ENCODE measurements at regions not wholly inside any gene's neighbourhood (a gene's known extent, or its start where the extent isn't known, plus 50 kb on each side); places are given as distances from the start of the nearest gene placed in this dataset.

GRCh38 chr12:17511369-17511768 lies 578.6 kb downstream of the RERGL start:
- no peak overlapping the region for H3K4me3 Mint-ChIP-seq
- no peaks in the 10 kb centered on the region for H3K27me3 Mint-ChIP-seq (ENCODE audit: insufficient read depth)
- H3K9me3 Mint-ChIP-seq: peaks cover 19% of the 10 kb centered on the region
- no peak for DNase-seq (ENCODE audit: low spot score)
- no peak overlapping the region for H3K27ac Mint-ChIP-seq
- intact Hi-C loops (cut with micrococcal nuclease): no loop called here
- H3K36me3 Mint-ChIP-seq (ENCODE audit: low read depth): no peaks in the 10 kb centered on the region
- H3K4me1 Mint-ChIP-seq (ENCODE audit: low read depth): no peaks in the 10 kb centered on the region

DNA sequence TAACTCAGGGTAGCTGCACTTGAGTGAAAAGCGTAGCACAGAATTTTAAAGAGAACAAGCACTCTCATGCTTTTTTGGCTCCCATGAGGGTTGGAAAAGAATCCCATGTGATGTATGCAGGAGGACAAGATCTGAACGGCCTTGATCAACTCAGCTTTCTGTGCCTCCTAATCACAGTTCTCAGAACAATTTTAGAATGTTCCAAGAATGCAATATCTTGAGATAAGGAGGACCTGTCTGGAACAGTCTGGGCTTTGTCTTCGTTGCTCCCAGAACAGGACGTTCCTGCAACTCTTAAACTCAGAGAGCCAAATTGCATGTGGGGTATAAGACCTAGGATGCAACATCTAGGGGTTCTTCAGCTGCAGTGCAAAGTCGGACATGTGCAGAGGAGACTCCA lies 582.7 kb downstream of the RERGL start:
- no peaks in the 10 kb centered on the region for H3K4me1 Mint-ChIP-seq (ENCODE audit: low read depth)
- H3K9me3 Mint-ChIP-seq: peaks cover 8% of the 10 kb centered on the region
- no peaks in the 10 kb centered on the region for H3K36me3 Mint-ChIP-seq (ENCODE audit: low read depth)
- no peak overlapping the region for H3K27ac Mint-ChIP-seq
- intact Hi-C loops (cut with micrococcal nuclease): no loop called here
- no peak for DNase-seq (ENCODE audit: low spot score)
- no peak overlapping the region for H3K4me3 Mint-ChIP-seq
- H3K27me3 Mint-ChIP-seq (ENCODE audit: insufficient read depth): no peaks in the 10 kb centered on the region

DNA sequence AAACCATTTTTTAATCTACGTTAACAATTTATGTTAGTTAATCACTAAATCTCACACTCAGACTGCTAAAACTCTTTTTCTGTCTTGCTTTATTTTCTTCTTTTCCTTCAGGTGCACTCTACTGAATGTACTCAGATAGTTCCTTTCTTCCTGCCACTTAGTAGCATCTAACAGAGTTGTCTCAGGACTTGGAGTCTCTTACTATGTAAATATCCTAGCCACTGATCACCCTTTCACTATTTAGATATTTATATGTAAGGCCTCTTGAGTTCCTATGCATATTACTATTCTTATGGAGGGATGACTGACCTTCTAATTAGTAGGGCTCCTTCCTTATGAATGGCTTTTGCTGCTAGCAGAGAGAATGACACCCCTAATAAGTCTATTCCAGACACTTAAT lies 586.3 kb downstream of the RERGL start:
- no peak for DNase-seq (ENCODE audit: low spot score)
- no peak overlapping the region for H3K27ac Mint-ChIP-seq
- H3K36me3 Mint-ChIP-seq (ENCODE audit: low read depth): no peaks in the 10 kb centered on the region
- no peak overlapping the region for H3K4me3 Mint-ChIP-seq
- peaks cover 5% of the 10 kb centered on the region for H3K9me3 Mint-ChIP-seq
- no peaks in the 10 kb centered on the region for H3K4me1 Mint-ChIP-seq (ENCODE audit: low read depth)
- no peaks in the 10 kb centered on the region for H3K27me3 Mint-ChIP-seq (ENCODE audit: insufficient read depth)
- intact Hi-C loops (cut with micrococcal nuclease): no loop called here

DNA sequence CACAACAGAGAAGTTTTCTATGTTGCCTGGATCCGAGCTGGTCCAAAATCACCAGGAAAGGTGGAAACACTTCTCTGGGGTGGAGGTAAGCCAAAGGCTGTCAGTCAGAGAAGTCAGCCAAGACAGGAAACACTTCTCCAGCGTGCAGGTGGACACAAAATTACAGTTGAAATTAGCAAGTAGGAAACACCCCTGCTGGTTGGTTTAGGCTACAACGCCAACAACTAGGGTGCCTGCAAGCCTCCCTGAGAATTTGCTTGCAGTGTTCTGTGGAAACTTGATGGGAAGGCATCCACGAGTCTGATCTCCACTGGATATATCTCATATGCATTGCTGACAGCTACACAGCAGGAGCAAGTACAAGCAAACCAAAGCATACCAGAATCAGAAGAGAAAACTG lies 600.5 kb downstream of the RERGL start:
- no peak overlapping the region for H3K4me3 Mint-ChIP-seq
- H3K27me3 Mint-ChIP-seq (ENCODE audit: insufficient read depth): no peaks in the 10 kb centered on the region
- no peaks in the 10 kb centered on the region for H3K36me3 Mint-ChIP-seq (ENCODE audit: low read depth)
- H3K9me3 Mint-ChIP-seq: peaks cover 8% of the 10 kb centered on the region
- no peak overlapping the region for H3K27ac Mint-ChIP-seq
- no peaks in the 10 kb centered on the region for H3K4me1 Mint-ChIP-seq (ENCODE audit: low read depth)
- no peak for DNase-seq (ENCODE audit: low spot score)
- intact Hi-C loops (cut with micrococcal nuclease): no loop called here

- H3K27me3 Mint-ChIP-seq (ENCODE audit: insufficient read depth): no peaks in the 10 kb centered on the region
- no peaks in the 10 kb centered on the region for H3K36me3 Mint-ChIP-seq (ENCODE audit: low read depth)
- DNase-seq (ENCODE audit: low spot score): no peak
- no peaks in the 10 kb centered on the region for H3K4me1 Mint-ChIP-seq (ENCODE audit: low read depth)
- no peak overlapping the region for H3K4me3 Mint-ChIP-seq
- intact Hi-C loops (cut with micrococcal nuclease): no loop called here
- H3K27ac Mint-ChIP-seq: no peak overlapping the region
- H3K9me3 Mint-ChIP-seq: peaks cover 37% of the 10 kb centered on the region
Observed at GRCh38 chr12:17478908-17479673, 610.9 kb downstream of the RERGL start.

DNA sequence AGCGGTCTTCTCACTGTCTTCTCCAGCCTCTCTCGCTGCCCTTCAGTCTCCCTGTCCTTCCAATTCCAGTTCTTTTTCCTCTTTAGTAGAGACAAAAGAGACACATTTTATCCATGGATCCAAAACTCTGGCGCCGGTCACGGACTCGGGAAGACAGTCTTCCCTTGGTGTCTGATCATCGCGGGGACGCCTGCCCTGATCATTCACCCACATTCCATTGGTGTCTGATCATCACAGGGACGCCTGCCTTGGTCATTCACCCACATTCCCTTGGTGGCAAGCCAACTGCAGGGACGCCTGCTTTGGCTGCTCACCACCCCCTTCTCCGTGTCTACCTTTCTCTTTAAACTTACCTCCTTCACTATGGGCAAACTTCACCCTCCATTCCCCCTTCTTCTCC lies 619.5 kb downstream of the RERGL start:
- DNase-seq (ENCODE audit: low spot score): no peak
- Mint-ChIP-seq H3K4me3 (no peak overlapping the region), H3K27me3 (ENCODE audit: insufficient read depth) (no peaks in the 10 kb centered on the region), H3K4me1 (ENCODE audit: low read depth) (no peaks in the 10 kb centered on the region), H3K36me3 (ENCODE audit: low read depth) (no peaks in the 10 kb centered on the region), H3K9me3 (peaks cover 28% of the 10 kb centered on the region), H3K27ac (no peak overlapping the region)
- intact Hi-C loops (cut with micrococcal nuclease): no loop called here

GRCh38 chr12:17459214-17459613 lies 630.8 kb downstream of the RERGL start:
- Mint-ChIP-seq H3K36me3 (ENCODE audit: low read depth) (no peaks in the 10 kb centered on the region), H3K4me1 (ENCODE audit: low read depth) (no peaks in the 10 kb centered on the region), H3K27ac (no peak overlapping the region), H3K4me3 (no peak overlapping the region), H3K27me3 (ENCODE audit: insufficient read depth) (no peaks in the 10 kb centered on the region), H3K9me3 (no peaks in the 10 kb centered on the region)
- DNase-seq (ENCODE audit: low spot score): no peak
- intact Hi-C loops (cut with micrococcal nuclease): no loop called here

GRCh38 chr12:17456486-17456885 lies 633.5 kb downstream of the RERGL start:
- Mint-ChIP-seq H3K27me3 (ENCODE audit: insufficient read depth) (no peaks in the 10 kb centered on the region), H3K4me3 (no peak overlapping the region), H3K36me3 (ENCODE audit: low read depth) (no peaks in the 10 kb centered on the region), H3K4me1 (ENCODE audit: low read depth) (no peaks in the 10 kb centered on the region), H3K27ac (no peak overlapping the region), H3K9me3 (no peaks in the 10 kb centered on the region)
- intact Hi-C loops (cut with micrococcal nuclease): no loop called here
- no peak for DNase-seq (ENCODE audit: low spot score)

DNA sequence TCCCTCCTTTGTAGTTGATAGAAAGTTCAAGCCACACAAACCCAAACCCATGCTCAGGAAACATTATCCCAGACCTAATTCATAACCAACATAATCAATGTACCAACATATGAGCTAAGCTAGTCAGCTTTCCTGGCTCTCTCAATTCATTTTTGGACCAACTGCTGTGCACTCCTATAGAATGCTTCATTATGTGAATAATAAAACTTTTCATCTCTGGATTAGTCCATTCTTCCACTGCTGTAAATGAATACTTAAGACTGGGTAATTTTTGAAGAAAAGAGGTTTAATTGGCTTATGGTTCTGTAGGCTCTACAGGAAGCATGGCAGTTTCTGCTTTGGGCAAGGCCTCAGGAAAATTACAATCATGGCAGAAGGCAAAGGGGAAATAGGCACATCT lies 651.9 kb downstream of the RERGL start:
- Mint-ChIP-seq H3K27me3 (ENCODE audit: insufficient read depth) (no peaks in the 10 kb centered on the region), H3K9me3 (peaks cover 19% of the 10 kb centered on the region), H3K4me3 (no peak overlapping the region), H3K4me1 (ENCODE audit: low read depth) (no peaks in the 10 kb centered on the region), H3K27ac (no peak overlapping the region), H3K36me3 (ENCODE audit: low read depth) (no peaks in the 10 kb centered on the region)
- no peak for DNase-seq (ENCODE audit: low spot score)
- intact Hi-C loops (cut with micrococcal nuclease): no loop called here

DNA sequence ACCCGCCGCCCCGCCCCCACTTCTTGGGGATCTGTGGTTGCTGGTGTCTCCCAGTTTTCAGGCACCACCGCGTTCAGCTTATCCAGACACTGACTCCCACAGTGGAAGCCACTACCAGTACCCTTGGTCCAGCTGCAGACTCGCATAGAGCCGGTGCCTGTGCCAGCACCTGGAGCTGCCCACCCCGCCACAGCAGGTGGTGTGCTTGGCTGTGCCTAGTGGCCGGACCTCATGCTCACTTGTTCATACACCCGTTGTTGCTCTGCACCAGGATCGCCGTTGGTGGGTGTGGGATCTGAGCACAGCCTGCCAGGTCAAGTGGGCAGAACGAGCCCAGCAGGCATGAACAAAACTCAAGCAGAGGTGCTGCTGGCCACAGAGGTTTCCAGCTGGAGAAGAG lies 673.2 kb downstream of the RERGL start:
- intact Hi-C loops (cut with micrococcal nuclease): no loop called here
- no peak for DNase-seq (ENCODE audit: low spot score)
- H3K4me1 Mint-ChIP-seq (ENCODE audit: low read depth): no peaks in the 10 kb centered on the region
- H3K27ac Mint-ChIP-seq: no peak overlapping the region
- peaks cover 15% of the 10 kb centered on the region for H3K9me3 Mint-ChIP-seq
- no peaks in the 10 kb centered on the region for H3K36me3 Mint-ChIP-seq (ENCODE audit: low read depth)
- no peaks in the 10 kb centered on the region for H3K27me3 Mint-ChIP-seq (ENCODE audit: insufficient read depth)
- no peak overlapping the region for H3K4me3 Mint-ChIP-seq

DNA sequence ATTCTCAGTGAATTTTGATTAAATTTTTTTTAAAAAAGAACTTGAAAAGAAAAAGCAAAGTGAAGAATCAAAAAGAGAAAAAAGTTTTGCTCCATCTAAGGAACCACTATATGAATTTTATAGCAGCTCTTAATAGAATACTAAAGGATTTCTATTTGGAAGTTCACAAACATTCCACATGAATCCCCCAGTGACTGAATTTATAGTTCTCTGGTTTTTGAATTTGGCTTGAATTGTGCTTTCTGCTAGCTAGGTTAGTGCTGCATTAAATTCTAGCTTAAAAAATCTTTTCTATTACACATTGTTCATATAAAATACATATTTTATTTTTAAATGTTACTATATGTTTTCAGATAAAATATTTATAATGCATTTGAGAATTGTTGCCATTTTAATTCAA lies 675.4 kb downstream of the RERGL start:
- Mint-ChIP-seq H3K36me3 (ENCODE audit: low read depth) (no peaks in the 10 kb centered on the region), H3K4me3 (no peak overlapping the region), H3K27ac (no peak overlapping the region), H3K9me3 (peaks cover 22% of the 10 kb centered on the region), H3K4me1 (ENCODE audit: low read depth) (no peaks in the 10 kb centered on the region), H3K27me3 (ENCODE audit: insufficient read depth) (no peaks in the 10 kb centered on the region)
- no peak for DNase-seq (ENCODE audit: low spot score)
- intact Hi-C loops (cut with micrococcal nuclease): no loop called here

DNA sequence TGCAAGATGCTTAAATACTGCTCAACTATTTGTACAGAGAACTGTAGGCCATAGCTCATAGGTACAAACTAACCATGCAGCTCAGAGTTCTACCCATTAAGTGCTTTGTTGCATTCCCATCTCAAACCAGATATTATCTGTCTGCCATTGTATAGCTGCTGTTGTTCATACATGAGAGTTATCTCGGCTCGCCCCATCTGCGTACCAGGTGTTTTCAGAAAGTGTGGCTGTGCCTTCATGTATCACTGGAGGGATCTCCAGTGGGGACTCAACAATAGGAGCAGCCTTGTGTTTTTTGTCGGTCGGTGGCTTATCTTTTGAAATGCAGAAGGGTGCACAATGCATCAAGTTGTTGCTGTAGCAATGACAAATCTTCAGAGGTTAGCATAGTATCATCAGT lies 678.3 kb downstream of the RERGL start:
- intact Hi-C loops (cut with micrococcal nuclease): no loop called here
- H3K9me3 Mint-ChIP-seq: peaks cover 16% of the 10 kb centered on the region
- no peaks in the 10 kb centered on the region for H3K36me3 Mint-ChIP-seq (ENCODE audit: low read depth)
- DNase-seq (ENCODE audit: low spot score): no peak
- no peaks in the 10 kb centered on the region for H3K27me3 Mint-ChIP-seq (ENCODE audit: insufficient read depth)
- H3K27ac Mint-ChIP-seq: no peak overlapping the region
- H3K4me3 Mint-ChIP-seq: no peak overlapping the region
- no peaks in the 10 kb centered on the region for H3K4me1 Mint-ChIP-seq (ENCODE audit: low read depth)

DNA sequence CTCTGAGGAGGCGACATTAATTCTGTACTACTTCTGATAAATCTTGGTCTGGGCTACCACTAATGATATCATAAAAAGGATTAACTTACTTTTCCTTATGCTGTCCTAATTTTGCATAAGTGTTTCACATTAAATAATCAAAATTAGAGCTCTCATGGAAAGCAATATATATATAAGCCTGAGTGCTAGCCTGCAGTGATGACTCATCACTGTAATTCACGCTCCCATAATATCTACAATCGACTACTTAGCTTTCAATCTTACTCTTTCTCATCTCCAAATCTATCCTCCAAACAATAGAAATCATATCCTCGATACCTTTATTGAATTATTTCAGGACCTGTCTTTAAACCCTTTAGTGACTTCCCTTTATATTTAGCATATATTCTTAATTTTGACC lies 701.3 kb downstream of the RERGL start:
- Mint-ChIP-seq H3K36me3 (ENCODE audit: low read depth) (no peaks in the 10 kb centered on the region), H3K27ac (no peak overlapping the region), H3K4me1 (ENCODE audit: low read depth) (no peaks in the 10 kb centered on the region), H3K27me3 (ENCODE audit: insufficient read depth) (no peaks in the 10 kb centered on the region), H3K9me3 (peaks cover 17% of the 10 kb centered on the region), H3K4me3 (no peak overlapping the region)
- intact Hi-C loops (cut with micrococcal nuclease): no loop called here
- no peak for DNase-seq (ENCODE audit: low spot score)

DNA sequence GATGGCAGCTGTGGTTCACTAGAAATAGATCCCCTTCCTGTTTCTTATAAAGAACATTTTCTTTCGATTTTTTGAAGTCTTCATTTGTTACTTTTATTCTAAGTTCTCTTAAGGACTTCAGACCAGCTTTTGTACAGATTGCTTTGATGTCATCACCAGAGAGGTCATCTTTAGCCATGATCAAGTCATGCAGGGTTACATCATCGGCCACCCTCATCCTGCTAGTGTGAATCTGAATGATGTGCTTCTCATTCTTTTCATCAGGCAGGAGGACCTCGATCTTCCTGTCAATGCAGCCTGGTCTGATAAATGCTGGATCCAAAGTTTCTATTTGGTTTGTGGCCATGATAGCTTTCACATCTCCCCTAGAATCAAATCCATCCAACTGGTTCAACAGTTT lies 706.7 kb downstream of the RERGL start:
- Mint-ChIP-seq H3K27ac (no peak overlapping the region), H3K36me3 (ENCODE audit: low read depth) (no peaks in the 10 kb centered on the region), H3K4me1 (ENCODE audit: low read depth) (no peaks in the 10 kb centered on the region), H3K27me3 (ENCODE audit: insufficient read depth) (no peaks in the 10 kb centered on the region), H3K9me3 (peaks cover 20% of the 10 kb centered on the region), H3K4me3 (no peak overlapping the region)
- intact Hi-C loops (cut with micrococcal nuclease): no loop called here
- no peak for DNase-seq (ENCODE audit: low spot score)
